Tibial nerve (tissue), 4 donors: ENCODE measurements at regions not wholly inside any gene's neighbourhood (a gene's known extent, or its start where the extent isn't known, plus 50 kb on each side); places are given as distances from the start of the nearest gene placed in this dataset.

ENCODE experiments used
- DNase-seq, 2 donors: peaks; one replicate each; pipeline ENCODE4 v3.0.0-alpha.2; 2019; ENCODE audit warnings: low spot score in 2 of 2
- H3K27ac ChIP-seq, 4 donors: fragments of 200-600 bp; sonication (generic) in 3 of 4; one replicate each; pipeline ENCODE4 v1.5.1; 2017 to 2019; ENCODE audit warnings: mild to moderate bottlenecking in 1 of 4
- H3K27me3 ChIP-seq, 2 donors: fragments of 200-600 bp; sonication (generic) in 1 of 2; one replicate each; pipeline versions ENCODE4 v1.5.1 to v1.6.0; 2017 to 2019
- H3K36me3 ChIP-seq, 3 donors: fragments of 200-600 bp; sonication (generic); one replicate each; pipeline ENCODE4 v1.5.1; 2018 to 2019
- H3K4me1 ChIP-seq, 4 donors: fragments of 200-600 bp; sonication (generic) in 3 of 4; one replicate each; pipeline ENCODE4 v1.5.1; 2017 to 2019
- H3K4me3 ChIP-seq, 4 donors: fragments of 200-600 bp; sonication (generic) in 3 of 4; one replicate each; pipeline ENCODE4 v1.5.1; 2017 to 2019; ENCODE audit warnings: mild to moderate bottlenecking in 1 of 4, moderate library complexity in 1 of 4
- H3K9me3 ChIP-seq, 4 donors: fragments of 200-600 bp; sonication (generic) in 3 of 4; one replicate each; pipeline ENCODE4 v1.5.1; 2017 to 2019
- EP300 ChIP-seq, 2 donors: sonication (generic); formaldehyde crosslinking; IDR thresholded peaks; one replicate each; pipeline ENCODE4 v1.6.1; 2017; ENCODE audit warnings: antibody characterized with exemption in 2 of 2, mild to moderate bottlenecking in 1 of 2
- POLR2A ChIP-seq, 2 donors: fragments of 450-650 bp; IDR thresholded peaks; one replicate each; pipeline ENCODE4 v1.6.1; 2017; ENCODE audit warnings: antibody characterized with exemption in 2 of 2, mild to moderate bottlenecking in 2 of 2, moderate library complexity in 2 of 2
- WGBS, 2 donors: methylation state at CpG; one replicate each; pipeline ENCODE4 v1.1.5; 2018; 5-methylcytosine and 5-hydroxymethylcytosine counted together
- TF ChIP-seq, protein P1 (sequence below), 5 experiments: fragments of 200-600 bp in 3 of 5; fragments of 450-650 bp in 2 of 5; sonication (generic) in 3 of 5; IDR thresholded peaks; one replicate each; pipeline ENCODE4 v1.5.1; 2016 to 2019; ENCODE audit warnings: antibody characterized with exemption in 5 of 5, mild to moderate bottlenecking in 3 of 5, moderate library complexity in 2 of 5

DNA sequence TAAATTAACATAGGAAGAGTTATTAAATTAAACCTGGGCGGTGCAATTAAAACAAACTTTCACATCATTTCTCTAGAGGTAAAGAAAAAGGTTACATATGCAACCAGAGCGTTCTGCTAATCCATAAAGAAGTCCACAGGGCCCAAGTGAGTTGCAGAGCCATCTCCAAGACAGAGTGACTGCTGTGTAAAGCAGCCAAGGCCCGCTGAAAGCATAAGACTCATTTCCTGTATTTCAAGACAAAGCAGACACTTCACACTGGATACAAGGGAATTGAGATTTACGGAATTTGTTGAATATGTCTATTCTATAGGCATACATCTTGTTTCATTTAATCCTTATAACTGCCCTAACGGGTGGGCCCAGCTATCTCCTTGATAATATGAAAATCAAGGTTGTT, 422.8 kb downstream of the CBLN4 start:
- WGBS, 2 donors = 62 to 65% methylated on average over 5 of the region's 5 CpGs
- no peak overlapping the region for H3K27ac ChIP-seq
- TF ChIP-seq, protein P1, sequence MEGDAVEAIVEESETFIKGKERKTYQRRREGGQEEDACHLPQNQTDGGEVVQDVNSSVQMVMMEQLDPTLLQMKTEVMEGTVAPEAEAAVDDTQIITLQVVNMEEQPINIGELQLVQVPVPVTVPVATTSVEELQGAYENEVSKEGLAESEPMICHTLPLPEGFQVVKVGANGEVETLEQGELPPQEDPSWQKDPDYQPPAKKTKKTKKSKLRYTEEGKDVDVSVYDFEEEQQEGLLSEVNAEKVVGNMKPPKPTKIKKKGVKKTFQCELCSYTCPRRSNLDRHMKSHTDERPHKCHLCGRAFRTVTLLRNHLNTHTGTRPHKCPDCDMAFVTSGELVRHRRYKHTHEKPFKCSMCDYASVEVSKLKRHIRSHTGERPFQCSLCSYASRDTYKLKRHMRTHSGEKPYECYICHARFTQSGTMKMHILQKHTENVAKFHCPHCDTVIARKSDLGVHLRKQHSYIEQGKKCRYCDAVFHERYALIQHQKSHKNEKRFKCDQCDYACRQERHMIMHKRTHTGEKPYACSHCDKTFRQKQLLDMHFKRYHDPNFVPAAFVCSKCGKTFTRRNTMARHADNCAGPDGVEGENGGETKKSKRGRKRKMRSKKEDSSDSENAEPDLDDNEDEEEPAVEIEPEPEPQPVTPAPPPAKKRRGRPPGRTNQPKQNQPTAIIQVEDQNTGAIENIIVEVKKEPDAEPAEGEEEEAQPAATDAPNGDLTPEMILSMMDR (IDR thresholded peaks at IDR 0.05) = no peak
- no peak for TF ChIP-seq POLR2A (IDR thresholded peaks at IDR 0.05)
- no peak for TF ChIP-seq EP300 (IDR thresholded peaks at IDR 0.05)

DNA sequence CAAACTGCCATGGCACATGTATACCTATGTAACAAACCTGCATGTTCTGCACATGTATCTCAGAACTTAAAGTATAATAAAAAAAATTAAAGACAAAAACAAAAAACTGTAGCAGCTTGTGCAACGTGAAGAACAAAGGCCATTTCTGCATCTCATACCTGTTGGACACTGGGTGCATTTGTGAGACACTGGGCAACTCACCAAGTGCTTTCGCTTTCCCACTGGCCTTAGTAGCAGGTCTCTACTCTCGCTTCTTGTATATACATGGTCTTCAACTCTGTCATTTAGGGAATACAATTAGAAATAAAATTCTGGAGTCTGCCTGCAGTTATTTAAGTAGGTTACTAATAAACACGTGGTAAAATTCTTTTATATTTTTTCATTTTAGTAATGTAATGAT, 423.8 kb downstream of the CBLN4 start:
- H3K4me3 ChIP-seq = no peak overlapping the region
- H3K36me3 ChIP-seq = no peaks in the 10 kb centered on the region
- H3K9me3 ChIP-seq = no peaks in the 10 kb centered on the region
- no peak overlapping the region for H3K27ac ChIP-seq
- no peaks in the 10 kb centered on the region for H3K4me1 ChIP-seq
- TF ChIP-seq EP300 (IDR thresholded peaks at IDR 0.05) = no peak
- TF ChIP-seq, protein P1 (IDR thresholded peaks at IDR 0.05) = no peak
- TF ChIP-seq POLR2A (IDR thresholded peaks at IDR 0.05) = no peak
- no peak for DNase-seq
- no peaks in the 10 kb centered on the region for H3K27me3 ChIP-seq
- 84 to 86% methylated on average over 4 of the region's 4 CpGs for WGBS, 2 donors

More for the DNA sequence above, 422.8 kb downstream of the CBLN4 start:
- Histone ChIP-seq H3K36me3 (no peaks in the 10 kb centered on the region), H3K4me3 (no peak overlapping the region), H3K4me1 (no peaks in the 10 kb centered on the region), H3K27me3 (no peaks in the 10 kb centered on the region), H3K9me3 (no peaks in the 10 kb centered on the region)
- DNase-seq = no peak

DNA sequence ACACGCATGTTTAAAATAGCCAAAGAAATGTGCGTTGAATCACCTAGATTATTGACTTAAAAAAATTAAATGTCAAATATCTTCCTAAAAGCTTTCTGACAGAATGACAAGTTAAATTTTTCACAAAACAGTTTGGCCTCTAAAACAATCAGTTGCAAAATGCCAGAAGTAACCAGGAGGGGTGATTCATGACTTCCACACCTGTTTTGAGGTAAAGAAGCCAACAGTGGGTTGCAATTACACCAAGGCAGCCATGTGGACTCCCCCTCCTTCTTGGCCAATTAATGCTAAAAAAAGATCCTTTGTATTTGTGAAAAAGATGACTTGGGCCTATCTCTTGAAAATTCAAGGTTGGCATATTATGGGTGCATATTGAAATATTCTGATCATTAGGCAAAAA, 424.8 kb downstream of the CBLN4 start:
- DNase-seq = no peak
- H3K36me3 ChIP-seq = no peaks in the 10 kb centered on the region
- no peaks in the 10 kb centered on the region for H3K27me3 ChIP-seq
- TF ChIP-seq EP300 (IDR thresholded peaks at IDR 0.05) (no peak), POLR2A (IDR thresholded peaks at IDR 0.05) (no peak)
- TF ChIP-seq, protein P1 (IDR thresholded peaks at IDR 0.05) = no peak
- 49 to 75% methylated on average over 2 of the region's 2 CpGs for WGBS, 2 donors
- no peak overlapping the region for H3K4me3 ChIP-seq
- H3K9me3 ChIP-seq = no peaks in the 10 kb centered on the region
- no peak overlapping the region for H3K27ac ChIP-seq
- H3K4me1 ChIP-seq = no peaks in the 10 kb centered on the region

GRCh38 chr20:55579802-55580201, 425.5 kb downstream of the CBLN4 start:
- Histone ChIP-seq H3K27ac (no peak overlapping the region), H3K27me3 (no peaks in the 10 kb centered on the region), H3K4me3 (no peak overlapping the region), H3K4me1 (no peaks in the 10 kb centered on the region), H3K36me3 (no peaks in the 10 kb centered on the region), H3K9me3 (no peaks in the 10 kb centered on the region)
- 82 to 89% methylated on average over 2 of the region's 2 CpGs for WGBS, 2 donors
- DNase-seq = no peak
- TF ChIP-seq EP300 (IDR thresholded peaks at IDR 0.05) (no peak), POLR2A (IDR thresholded peaks at IDR 0.05) (no peak)
- TF ChIP-seq, protein P1 (IDR thresholded peaks at IDR 0.05) = no peak

DNA sequence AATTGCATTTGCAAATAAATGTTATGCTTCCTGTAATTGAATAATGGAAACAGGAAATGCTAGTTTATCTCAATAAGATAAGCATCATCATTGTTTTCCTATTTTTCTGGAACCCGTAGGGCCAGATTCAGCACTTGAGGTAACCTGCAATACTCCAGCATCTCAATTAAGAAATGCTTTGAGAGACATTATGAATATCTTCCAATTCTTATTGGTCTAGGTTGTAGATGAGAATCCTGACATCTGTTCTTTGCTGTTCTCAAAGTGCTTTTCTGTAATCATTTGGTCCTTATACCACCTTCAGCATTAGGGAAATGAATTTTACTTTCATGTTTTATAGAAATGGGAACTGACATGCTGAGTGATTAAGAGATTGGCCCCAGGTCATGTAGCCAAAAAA, 428.3 kb downstream of the CBLN4 start:
- no peak for DNase-seq
- WGBS, 2 donors = 68 to 72% methylated on average over 1 of the region's 1 CpG
- Histone ChIP-seq H3K4me3 (no peak overlapping the region), H3K27me3 (no peaks in the 10 kb centered on the region), H3K9me3 (no peaks in the 10 kb centered on the region), H3K27ac (no peak overlapping the region), H3K36me3 (no peaks in the 10 kb centered on the region), H3K4me1 (no peaks in the 10 kb centered on the region)
- TF ChIP-seq POLR2A (IDR thresholded peaks at IDR 0.05) = no peak
- TF ChIP-seq EP300 (IDR thresholded peaks at IDR 0.05) = no peak
- TF ChIP-seq, protein P1 (IDR thresholded peaks at IDR 0.05) = no peak
